Thymus (tissue), 11 donors: ENCODE measurements at regions not wholly inside any gene's neighbourhood (a gene's known extent, or its start where the extent isn't known, plus 50 kb on each side); places are given as distances from the start of the nearest gene placed in this dataset.
"Not testable (repeated sequence)": the region's sequence is repeated elsewhere in the genome, so short reads cannot be mapped to it uniquely, and the experiment has no call there.

Experiments
- DNase-seq, 9 donors: peaks; one replicate each; pipeline ENCODE4 v3.0.0-alpha.2; 2013; ENCODE audit warnings: low spot score in 9 of 9, low read depth in 6 of 9, missing footprints in 1 of 9
- H3K27ac ChIP-seq, 2 donors: one replicate each; pipeline ENCODE4 v1.5.1; 2013; ENCODE audit warnings: control low read depth in 1 of 2, low read depth in 1 of 2, low read length in 1 of 2, mild to moderate bottlenecking in 1 of 2, moderate library complexity in 1 of 2
- H3K27me3 ChIP-seq, 2 donors: one replicate each; pipeline ENCODE4 v1.5.1; 2013; ENCODE audit warnings: low read length in 1 of 2; ENCODE audit not compliant: control insufficient read depth in 2 of 2, insufficient read depth in 1 of 2
- H3K36me3 ChIP-seq, 2 donors: one replicate each; pipeline ENCODE4 v1.5.1; 2013; ENCODE audit warnings: low read length in 1 of 2, mild to moderate bottlenecking in 1 of 2, moderate library complexity in 1 of 2; ENCODE audit not compliant: control insufficient read depth in 2 of 2, insufficient read depth in 2 of 2
- H3K4me1 ChIP-seq, 2 donors: one replicate each; pipeline ENCODE4 v1.5.1; 2013; ENCODE audit warnings: low read length in 2 of 2; ENCODE audit not compliant: control insufficient read depth in 2 of 2, insufficient read depth in 2 of 2
- H3K4me3 ChIP-seq, 2 donors: one replicate each; pipeline ENCODE4 v1.5.1; 2013; ENCODE audit warnings: low read length in 2 of 2, control low read depth in 1 of 2, mild to moderate bottlenecking in 1 of 2
- H3K9me3 ChIP-seq, 2 donors: one replicate each; pipeline ENCODE4 v1.5.1; 2013; ENCODE audit warnings: low read length in 1 of 2, mild to moderate bottlenecking in 1 of 2; ENCODE audit not compliant: control insufficient read depth in 2 of 2, insufficient read depth in 1 of 2
- WGBS: extraction: QIAGEN DNeasy Blood & Tissue Kit; methylation state at CpG from one replicate; pipeline ENCODE4 v1.1.7; 2013; 5-methylcytosine and 5-hydroxymethylcytosine counted together
- donor health status: healthy.

DNA sequence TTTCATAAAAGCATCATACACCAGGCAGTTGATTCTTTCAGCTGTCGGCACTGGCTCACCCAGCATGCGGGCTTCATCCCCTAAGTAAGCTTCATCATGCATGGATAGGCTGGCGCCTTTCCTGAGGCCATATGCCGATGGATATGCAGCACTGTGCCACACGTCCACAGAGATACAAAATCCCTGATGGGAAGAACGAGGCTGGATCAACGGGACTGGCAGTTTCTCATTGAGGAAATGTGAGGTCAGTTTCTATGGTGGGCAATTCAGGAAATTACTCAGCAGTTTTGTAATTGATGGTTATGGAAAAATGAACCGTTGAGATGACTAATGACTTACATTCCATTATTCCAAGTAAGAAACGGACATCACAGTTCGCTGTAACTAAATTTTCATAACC lies 453.8 kb downstream of the TMEM121 start:
- H3K4me1 ChIP-seq = peaks cover 21 to 40% of the 10 kb centered on the region in 2 donors
- no peak overlapping the region for H3K27ac ChIP-seq
- peaks cover 0 to 4% of the 10 kb centered on the region in 2 donors for H3K9me3 ChIP-seq
- H3K36me3 ChIP-seq = no peaks in the 10 kb centered on the region
- H3K4me3 ChIP-seq = no peak overlapping the region
- 72% methylated on average over 10 of the region's 10 CpGs for WGBS
- no peaks in the 10 kb centered on the region for H3K27me3 ChIP-seq
- no peak for DNase-seq

DNA sequence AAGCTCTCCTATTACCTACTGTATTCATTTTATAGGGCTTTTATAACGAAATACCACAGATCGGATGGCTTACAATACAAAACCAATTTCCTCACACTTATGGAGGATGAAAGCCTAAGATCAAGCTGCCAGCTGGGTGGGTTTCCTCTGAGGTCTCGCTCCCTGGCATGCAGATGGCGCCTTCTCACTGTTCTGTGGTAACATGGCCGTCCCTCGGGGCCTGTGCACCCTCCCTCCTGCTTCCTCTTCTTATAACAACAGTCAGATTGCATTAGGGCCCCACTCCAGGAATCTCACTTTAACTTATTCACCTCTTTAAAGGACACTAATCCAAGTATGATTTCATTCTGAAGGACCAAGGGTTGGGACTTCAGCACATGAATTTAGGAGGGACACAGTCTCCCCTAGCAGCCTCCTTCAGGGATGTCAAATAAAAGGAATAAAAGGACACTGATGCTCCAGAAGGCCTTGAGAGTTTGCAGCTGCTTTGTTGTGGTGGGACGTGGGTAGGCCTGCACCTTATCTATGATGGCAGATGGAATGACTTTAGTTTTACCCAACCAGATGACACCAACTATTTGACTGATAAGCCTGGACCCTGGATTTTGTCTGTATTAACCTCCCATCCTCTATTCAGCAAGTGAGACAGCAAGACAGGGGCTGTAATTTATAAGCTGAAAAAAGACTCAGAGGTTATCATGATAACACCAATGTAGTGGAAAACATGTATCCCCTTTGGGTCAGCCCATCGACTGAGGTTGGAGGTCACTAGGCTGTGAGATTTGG lies 455.3 kb downstream of the TMEM121 start:
- H3K27ac ChIP-seq = peak overlapping the region; percentile 40 to 81
- peaks cover 21 to 47% of the 10 kb centered on the region in 2 donors for H3K4me1 ChIP-seq
- not testable (repeated sequence) for H3K36me3 ChIP-seq, H3K9me3 ChIP-seq, H3K4me3 ChIP-seq, H3K27me3 ChIP-seq
- 4% methylated on average over 8 of the region's 8 CpGs for WGBS
- DNase-seq = peak in 5 of 9 donors; percentile 69 to 92 (median 81)

DNA sequence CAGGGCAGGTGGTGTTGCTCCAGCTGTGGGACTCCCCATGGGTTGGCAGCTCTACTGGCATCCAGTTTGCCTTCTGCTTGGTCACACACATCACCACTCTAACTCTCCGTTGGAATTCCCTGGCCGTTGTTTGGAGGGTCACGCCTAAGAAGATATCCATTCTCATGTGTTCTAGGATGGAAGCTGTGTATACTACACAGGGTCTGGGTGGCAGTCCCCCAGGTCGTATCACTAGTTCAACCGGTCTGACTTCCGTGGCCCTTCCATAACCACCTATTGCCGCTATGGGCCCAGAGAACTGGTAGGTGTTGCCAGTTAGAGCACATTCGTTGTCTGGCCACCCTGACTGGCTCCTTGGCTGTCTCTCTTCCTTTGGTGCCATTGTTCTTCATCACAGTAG lies 456.3 kb downstream of the TMEM121 start:
- no peak overlapping the region for H3K4me3 ChIP-seq
- DNase-seq = no peak
- WGBS = 94% methylated on average over 8 of the region's 8 CpGs

DNA sequence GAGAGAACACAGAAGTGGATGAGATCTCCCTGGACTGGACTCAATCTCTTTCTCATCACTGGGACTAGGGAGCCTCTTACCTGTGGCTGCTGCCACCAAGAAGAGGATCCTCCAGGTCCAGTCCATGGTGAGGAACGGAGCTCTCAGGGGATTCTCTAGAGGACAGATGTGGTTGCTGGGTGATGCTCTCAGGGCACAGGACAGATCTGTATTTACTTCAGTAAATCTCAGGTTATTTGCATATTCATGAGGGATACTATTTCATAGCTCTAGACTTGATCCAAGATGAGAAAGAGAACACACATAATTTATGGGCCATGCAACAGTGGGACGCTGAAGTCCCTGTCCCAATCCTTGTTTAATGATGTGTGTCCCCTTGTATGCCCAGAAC lies 460.5 kb downstream of the TMEM121 start:
- H3K9me3 ChIP-seq = peaks cover 0 to 4% of the 10 kb centered on the region in 2 donors
- H3K27me3 ChIP-seq = no peaks in the 10 kb centered on the region
- peak overlapping the region; percentile 91 to 94 for H3K27ac ChIP-seq
- no peaks in the 10 kb centered on the region for H3K36me3 ChIP-seq
- DNase-seq = no peak
- H3K4me3 ChIP-seq = no peak overlapping the region
- 94% methylated on average over 2 of the region's 2 CpGs for WGBS
- H3K4me1 ChIP-seq = peaks cover 24 to 59% of the 10 kb centered on the region in 2 donors

More for the DNA sequence above, 456.3 kb downstream of the TMEM121 start:
- Histone ChIP-seq H3K27ac (peak overlapping the region in 1 of 2 donors; percentile 81), H3K27me3 (no peaks in the 10 kb centered on the region), H3K9me3 (peaks cover 0 to 4% of the 10 kb centered on the region in 2 donors), H3K36me3 (no peaks in the 10 kb centered on the region), H3K4me1 (peaks cover 27 to 57% of the 10 kb centered on the region in 2 donors)

DNA sequence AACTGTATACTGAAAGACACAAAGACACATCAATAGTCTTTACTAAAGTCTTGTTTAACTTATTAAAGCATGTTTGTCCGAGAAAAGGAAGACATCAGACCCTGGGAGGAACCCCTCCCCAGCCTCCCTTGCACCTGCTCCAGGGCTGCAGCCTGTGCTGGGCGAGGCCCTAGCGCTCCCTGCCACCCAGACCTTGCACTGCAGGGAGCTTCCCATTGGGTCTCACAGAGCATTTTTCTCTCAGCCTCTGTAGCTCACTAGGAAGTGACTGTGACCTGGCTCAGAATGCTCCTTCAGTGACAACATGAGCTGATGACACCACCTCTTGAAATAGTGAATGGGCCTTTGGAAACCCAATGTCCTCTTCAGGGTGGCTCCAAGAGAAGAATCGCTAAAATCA lies 461.2 kb downstream of the TMEM121 start:
- Histone ChIP-seq H3K27me3 (no peaks in the 10 kb centered on the region), H3K4me3 (no peak overlapping the region), H3K4me1 (peaks cover 21 to 52% of the 10 kb centered on the region in 2 donors), H3K36me3 (no peaks in the 10 kb centered on the region), H3K27ac (peak overlapping the region; percentile 64 to 94), H3K9me3 (peaks cover 0 to 4% of the 10 kb centered on the region in 2 donors)
- WGBS = 41% methylated on average over 4 of the region's 4 CpGs
- peak in 2 of 9 donors; percentile 48 to 77 for DNase-seq

DNA sequence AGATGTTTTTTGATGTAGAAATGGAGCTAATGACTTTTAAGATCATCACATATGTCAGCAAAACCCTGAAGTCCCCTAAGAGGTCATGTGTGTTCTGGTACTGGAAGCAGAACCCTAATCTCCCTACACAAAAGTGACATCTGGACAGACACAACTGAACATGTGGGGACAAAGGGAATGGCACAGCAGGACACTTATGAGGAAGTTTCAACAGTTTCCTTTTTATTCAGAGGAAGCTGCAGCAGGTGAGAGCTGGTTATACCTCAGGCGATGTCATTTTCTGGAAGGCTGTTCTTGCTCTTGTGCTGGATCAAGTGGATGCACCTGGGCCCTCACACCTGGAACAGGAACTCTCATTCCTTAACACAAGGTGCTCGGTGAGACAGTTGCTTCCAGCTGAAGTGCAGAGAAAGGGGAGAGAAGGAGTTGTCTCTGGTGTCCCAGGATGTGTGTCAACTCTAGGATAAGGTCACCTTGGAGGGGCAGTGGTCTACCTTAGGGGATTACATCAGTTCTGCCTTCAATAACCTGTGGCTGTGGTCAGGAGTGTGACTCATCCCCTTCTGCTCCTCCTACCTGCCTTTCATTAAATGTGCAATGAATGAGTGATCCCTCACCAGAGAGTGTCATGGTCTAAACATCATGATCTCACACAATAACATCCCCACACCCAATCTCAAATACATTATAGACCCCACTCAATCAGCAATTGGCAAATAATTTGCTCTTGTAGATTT lies 463.4 kb downstream of the TMEM121 start:
- Histone ChIP-seq H3K4me1 (peaks cover 27 to 54% of the 10 kb centered on the region in 2 donors), H3K27me3 (no peaks in the 10 kb centered on the region), H3K9me3 (no peaks in the 10 kb centered on the region), H3K36me3 (no peaks in the 10 kb centered on the region), H3K4me3 (no peak overlapping the region), H3K27ac (no peak overlapping the region)
- 34% methylated on average over 2 of the region's 2 CpGs for WGBS
- no peak for DNase-seq

DNA sequence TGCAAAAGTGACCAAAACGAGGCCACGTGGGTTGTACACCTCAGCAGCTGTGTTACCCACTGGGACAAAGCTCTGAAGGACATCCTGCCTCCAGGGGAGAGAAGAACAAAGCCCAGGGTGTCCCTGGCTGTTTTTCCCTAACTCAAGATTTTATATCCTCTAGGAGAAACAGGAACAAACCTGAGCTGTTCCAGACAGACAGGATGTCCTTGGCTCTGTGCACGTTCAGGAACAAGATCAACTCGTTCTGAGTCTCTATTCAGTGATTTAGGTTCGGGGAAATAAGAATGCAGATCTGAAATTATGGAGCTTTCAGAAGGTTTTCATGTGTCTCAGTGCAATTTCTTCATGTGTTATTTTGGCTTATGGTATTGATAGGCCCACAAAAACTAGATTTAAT lies 465.3 kb downstream of the TMEM121 start:
- H3K36me3 ChIP-seq, H3K27ac ChIP-seq, DNase-seq, H3K9me3 ChIP-seq, H3K27me3 ChIP-seq, H3K4me3 ChIP-seq: not testable (repeated sequence)
- 89% methylated on average over 5 of the region's 5 CpGs for WGBS
- peaks cover 27 to 50% of the 10 kb centered on the region in 2 donors for H3K4me1 ChIP-seq

DNA sequence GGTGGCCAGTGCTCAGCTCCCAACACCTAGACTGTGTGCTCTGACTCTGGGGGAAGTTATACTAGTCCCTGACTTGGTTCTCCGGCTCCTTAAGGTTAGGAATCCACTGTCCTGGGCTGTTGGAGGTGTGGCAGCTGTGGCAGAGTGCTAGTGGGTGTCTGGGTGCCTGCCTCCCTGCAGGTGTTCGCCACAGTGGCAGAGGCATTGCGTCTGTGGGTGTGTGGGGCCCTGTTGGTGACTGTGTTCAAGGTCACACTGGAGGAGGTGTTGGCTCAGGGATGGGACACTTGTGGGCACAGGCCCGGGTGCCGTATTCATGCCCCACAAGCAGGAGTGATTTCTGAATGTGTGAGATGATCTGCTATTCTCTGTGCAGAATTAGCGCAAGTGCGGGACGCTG lies 467.4 kb downstream of the TMEM121 start:
- WGBS = 64% methylated on average over 8 of the region's 8 CpGs
- H3K27ac ChIP-seq = peak overlapping the region in 1 of 2 donors; percentile 71
- peaks cover 11 to 34% of the 10 kb centered on the region in 2 donors for H3K4me1 ChIP-seq
- no peaks in the 10 kb centered on the region for H3K36me3 ChIP-seq
- H3K9me3 ChIP-seq = no peaks in the 10 kb centered on the region
- H3K4me3 ChIP-seq = no peak overlapping the region
- H3K27me3 ChIP-seq = no peaks in the 10 kb centered on the region
- peak in 1 of 9 donors; percentile 62 for DNase-seq

DNA sequence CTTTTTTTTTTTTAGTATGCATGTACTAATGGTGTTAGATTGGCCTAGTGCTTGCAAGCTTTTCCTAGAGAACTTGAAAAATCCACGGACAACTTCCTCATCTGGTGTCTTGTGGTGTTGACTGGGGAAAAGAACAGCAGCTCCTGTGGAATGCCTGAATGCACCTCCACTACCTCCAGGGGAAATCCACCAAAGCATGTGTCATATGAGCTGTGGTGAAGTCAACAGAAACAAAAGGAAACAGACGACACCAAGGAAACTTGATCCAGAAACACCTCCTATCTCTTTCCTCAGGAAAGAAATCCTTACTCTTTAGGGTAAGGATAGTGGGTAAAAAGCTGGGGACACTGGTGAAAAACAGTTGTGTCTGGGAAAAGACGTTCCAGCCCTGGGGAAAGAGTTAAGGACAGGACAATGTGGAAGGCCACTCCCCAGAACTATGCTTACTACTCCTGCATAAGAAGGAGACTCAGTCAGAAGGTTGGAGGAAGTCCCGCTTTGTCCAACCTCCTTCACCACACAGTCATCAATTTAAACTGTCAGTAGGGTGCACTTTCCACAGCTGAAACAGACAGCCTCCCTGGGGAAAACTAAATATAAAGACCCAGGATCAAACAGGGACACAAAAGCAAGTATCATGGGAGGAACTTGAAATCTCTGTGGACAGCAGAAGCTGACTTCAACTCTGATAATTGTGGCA lies 468.8 kb downstream of the TMEM121 start:
- H3K36me3 ChIP-seq, H3K4me3 ChIP-seq, DNase-seq, H3K27ac ChIP-seq, H3K27me3 ChIP-seq: not testable (repeated sequence)
- H3K9me3 ChIP-seq = peaks cover 0 to 11% of the 10 kb centered on the region in 2 donors
- WGBS = 54% methylated on average over 4 of the region's 4 CpGs
- peaks cover 11 to 27% of the 10 kb centered on the region in 2 donors for H3K4me1 ChIP-seq
